Bronchial epithelial cell (primary cell): ENCODE measurements at regions not wholly inside any gene's neighbourhood (a gene's known extent, or its start where the extent isn't known, plus 50 kb on each side); places are given as distances from the start of the nearest gene placed in this dataset.

ENCODE experiments used
- DNase-seq: peaks from one replicate; pipeline ENCODE4 v3.0.0-alpha.2; 2010; ENCODE audit warnings: low read depth
- FAIRE-seq: peaks from 2 replicates; lab custom pipeline; 2011; peaks lifted over from hg19 to GRCh38; lab: Jason Lieb, UNC
- H3K27me3 ChIP-seq: 2 replicates; pipeline ENCODE4 v1.5.1; 2011; ENCODE audit warnings: low read length; ENCODE audit not compliant: control insufficient read depth, insufficient read depth
- H3K36me3 ChIP-seq: 2 replicates; pipeline ENCODE4 v1.5.1; 2011; ENCODE audit warnings: low read length; ENCODE audit not compliant: control insufficient read depth, insufficient read depth
- H3K4me3 ChIP-seq: 2 replicates; pipeline ENCODE4 v1.5.1; 2011; ENCODE audit warnings: mild to moderate bottlenecking, low read depth, low read length, control low read depth
- TF ChIP-seq, protein P1 (sequence below): IDR thresholded peaks from 2 replicates; pipeline ENCODE4 v1.5.1; 2011; ENCODE audit warnings: mild to moderate bottlenecking, moderate library complexity, low read length, control low read depth, inconsistent platforms; ENCODE audit not compliant: insufficient read depth, severe bottlenecking

DNA sequence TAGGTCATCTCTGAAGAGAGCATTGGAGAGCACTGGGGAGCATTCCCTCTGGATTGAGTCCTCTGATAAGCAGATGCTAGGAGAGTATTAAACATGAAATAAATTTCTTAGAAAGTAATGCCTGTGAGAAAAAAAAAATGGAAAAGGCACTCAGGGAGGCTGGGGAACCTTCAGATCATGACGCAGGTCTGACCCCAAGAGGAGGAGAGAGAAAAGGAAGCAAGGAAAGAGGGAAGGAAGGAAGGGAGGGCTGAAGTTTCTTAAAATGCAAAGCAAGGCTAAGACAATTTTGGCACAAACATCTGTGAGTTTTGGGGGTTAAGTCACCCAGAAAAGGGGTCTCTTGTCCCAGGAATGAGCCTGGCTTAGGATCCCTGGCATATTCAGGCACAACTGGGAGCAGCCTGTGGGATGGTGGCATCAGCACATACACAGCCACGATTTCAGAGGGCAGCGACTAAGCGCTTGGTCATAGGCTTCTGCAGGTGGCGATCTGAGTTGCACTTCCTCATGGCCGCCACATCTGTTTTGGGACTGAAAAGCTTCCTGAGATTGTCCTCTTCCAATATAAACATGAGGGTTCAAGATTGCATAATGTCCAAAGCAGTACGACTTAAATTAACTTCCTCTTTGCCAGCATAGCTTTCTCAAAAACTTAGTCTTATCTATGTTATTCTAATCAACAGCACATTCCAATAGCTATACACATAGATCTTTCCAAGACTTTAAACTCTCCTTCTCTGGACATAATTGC, 692.7 kb downstream of the DNAH5 start:
- TF ChIP-seq, protein P1, sequence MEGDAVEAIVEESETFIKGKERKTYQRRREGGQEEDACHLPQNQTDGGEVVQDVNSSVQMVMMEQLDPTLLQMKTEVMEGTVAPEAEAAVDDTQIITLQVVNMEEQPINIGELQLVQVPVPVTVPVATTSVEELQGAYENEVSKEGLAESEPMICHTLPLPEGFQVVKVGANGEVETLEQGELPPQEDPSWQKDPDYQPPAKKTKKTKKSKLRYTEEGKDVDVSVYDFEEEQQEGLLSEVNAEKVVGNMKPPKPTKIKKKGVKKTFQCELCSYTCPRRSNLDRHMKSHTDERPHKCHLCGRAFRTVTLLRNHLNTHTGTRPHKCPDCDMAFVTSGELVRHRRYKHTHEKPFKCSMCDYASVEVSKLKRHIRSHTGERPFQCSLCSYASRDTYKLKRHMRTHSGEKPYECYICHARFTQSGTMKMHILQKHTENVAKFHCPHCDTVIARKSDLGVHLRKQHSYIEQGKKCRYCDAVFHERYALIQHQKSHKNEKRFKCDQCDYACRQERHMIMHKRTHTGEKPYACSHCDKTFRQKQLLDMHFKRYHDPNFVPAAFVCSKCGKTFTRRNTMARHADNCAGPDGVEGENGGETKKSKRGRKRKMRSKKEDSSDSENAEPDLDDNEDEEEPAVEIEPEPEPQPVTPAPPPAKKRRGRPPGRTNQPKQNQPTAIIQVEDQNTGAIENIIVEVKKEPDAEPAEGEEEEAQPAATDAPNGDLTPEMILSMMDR: no peak
- FAIRE-seq (no peak), DNase-seq (no peak)
- Histone ChIP-seq H3K27me3 (no peaks in the 10 kb centered on the region), H3K4me3 (no peak overlapping the region), H3K36me3 (no peaks in the 10 kb centered on the region)

DNA sequence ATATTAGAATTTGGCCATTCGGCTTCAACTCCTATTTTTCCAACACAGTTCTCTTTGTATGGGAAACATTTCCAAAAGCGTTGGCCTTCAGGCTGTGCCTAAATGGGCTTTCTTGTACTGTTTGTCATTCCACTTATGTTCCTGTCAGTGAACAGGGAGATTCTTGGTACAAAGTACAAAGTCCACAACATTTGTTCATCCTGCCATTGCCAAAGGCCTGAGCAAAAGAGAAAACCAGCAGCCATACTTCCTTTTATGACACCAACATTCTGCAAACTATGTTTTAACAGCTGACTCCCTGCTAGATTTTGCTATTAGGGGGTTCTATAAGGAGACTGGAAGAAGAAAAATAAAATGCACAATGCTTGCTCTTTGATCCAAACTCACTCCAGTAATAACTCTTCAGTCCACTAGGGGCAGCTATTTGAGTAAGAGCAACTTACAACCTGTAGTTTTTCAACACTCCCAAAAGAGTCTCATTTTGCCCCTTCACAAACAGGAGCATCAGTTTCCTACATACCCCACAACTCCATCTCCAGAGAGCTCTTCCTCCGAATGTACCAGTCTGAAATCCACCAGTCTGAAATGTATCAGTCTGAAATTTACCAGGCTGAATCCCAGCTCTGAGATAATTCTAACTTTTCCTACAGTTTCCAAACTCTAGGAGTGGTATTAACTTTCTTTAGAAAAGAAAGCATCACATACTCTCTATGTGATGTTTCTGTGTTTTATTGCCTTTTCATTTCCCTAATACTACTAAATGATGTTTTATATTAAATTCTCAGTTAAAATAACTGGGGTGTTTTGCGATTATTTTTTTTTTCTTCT, 693.8 kb downstream of the DNAH5 start:
- no peaks in the 10 kb centered on the region for H3K36me3 ChIP-seq
- H3K4me3 ChIP-seq: no peak overlapping the region
- DNase-seq (peak; percentile 29), FAIRE-seq (no peak)
- H3K27me3 ChIP-seq: no peaks in the 10 kb centered on the region
- TF ChIP-seq, protein P1: peak; percentile 59

DNA sequence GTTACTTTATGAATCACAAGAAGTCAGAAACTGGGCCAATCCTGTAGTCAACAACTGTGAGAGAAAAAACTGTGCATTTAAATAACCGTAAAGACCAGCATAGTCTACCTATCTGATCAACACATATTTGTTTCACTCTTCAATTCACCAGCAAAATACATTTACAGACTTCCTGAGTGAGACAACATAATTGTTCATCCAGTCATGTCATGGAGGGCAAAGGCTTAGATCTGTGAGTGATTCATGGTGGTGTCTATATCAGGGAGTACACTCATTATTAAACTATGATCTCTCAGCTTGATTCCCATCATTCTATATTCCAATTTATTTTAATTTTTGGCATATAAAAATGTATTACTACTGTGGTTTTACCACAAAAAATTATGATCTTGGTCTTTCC, 694.6 kb downstream of the DNAH5 start:
- no peaks in the 10 kb centered on the region for H3K27me3 ChIP-seq
- FAIRE-seq: no peak

DNA sequence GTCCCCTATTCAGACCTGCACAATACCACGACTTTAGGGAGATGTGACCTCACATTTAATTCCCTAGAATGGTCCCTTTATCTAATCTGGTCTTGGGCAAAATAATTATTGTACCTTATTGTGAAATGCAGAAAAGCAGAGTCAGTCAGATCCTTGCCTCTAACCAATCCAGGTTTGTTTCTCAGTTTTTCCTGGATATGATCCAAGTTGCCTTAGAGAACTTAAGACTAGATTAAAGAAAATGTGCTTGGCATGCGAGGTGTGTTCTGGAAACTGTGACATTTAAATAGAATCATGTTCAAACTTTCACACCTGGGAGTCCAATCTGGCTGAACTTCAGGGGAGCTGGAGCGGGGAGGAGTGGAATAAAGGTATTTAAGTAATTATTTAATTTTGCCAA, 696.2 kb downstream of the DNAH5 start:
- FAIRE-seq (no peak), DNase-seq (peak; percentile 65)
- Histone ChIP-seq H3K4me3 (no peak overlapping the region), H3K36me3 (no peaks in the 10 kb centered on the region), H3K27me3 (no peaks in the 10 kb centered on the region)
- TF ChIP-seq, protein P1: no peak

More for the DNA sequence above, 694.6 kb downstream of the DNAH5 start:
- TF ChIP-seq, protein P1: no peak
- DNase-seq: peak; percentile 80
- Histone ChIP-seq H3K36me3 (no peaks in the 10 kb centered on the region), H3K4me3 (no peak overlapping the region)

DNA sequence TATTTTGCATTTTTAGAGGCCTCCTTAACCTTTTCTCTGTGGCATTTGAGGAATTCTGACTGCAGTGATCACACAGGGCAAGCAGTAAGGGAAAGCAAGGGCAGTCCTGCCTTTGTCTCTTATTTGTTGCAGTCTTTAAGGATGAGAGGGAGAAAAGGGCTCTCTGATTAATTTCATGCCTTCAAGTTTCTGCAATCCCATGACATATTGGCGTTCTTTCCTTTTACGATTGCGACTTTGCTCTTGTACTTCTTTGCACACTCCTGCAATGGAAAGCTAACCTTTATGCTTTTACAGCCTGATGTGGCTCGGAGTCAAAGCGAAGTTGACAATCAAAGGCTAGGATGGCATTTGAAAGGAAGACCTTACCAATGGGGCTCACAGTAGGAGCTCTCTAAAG, 698.4 kb downstream of the DNAH5 start:
- TF ChIP-seq, protein P1: no peak
- Histone ChIP-seq H3K36me3 (no peaks in the 10 kb centered on the region), H3K27me3 (no peaks in the 10 kb centered on the region), H3K4me3 (no peak overlapping the region)
- no peak for DNase-seq
- no peak for FAIRE-seq
